Effector CD4-positive, alpha-beta T cell (primary cell): ENCODE measurements at regions not wholly inside any gene's neighbourhood (a gene's known extent, or its start where the extent isn't known, plus 50 kb on each side); places are given as distances from the start of the nearest gene placed in this dataset.
"Not testable (repeated sequence)": the region's sequence is repeated elsewhere in the genome, so short reads cannot be mapped to it uniquely, and the experiment has no call there.

ENCODE experiments used
- DNase-seq: peaks from one replicate; pipeline ENCODE4 v3.0.0-alpha.2; 2020

DNA sequence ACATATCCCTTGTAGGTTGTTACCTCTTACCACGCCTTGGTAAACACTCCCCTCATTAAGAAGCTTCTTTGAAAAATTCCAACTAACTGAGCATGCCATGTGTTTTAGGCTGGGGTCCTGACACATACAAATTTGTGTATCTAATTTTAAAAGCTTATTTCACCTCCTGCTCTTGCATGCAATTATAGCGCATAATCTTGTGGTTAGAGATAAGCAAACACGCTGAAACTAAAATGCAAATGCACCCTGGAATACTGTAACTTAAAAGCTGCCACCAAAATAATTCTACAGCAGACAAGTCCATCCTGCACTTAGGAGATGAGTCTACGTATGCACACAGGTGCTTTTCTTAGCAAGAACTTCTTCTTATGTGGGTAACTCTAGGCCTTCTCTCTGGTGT lies 990.2 kb downstream of the TSN start:
- no peak for DNase-seq

GRCh38 chr2:122747670-122748069 lies 992.2 kb downstream of the TSN start:
- DNase-seq: no peak

- no peak for DNase-seq
Measured at GRCh38 chr2:122748552-122749011, 993.1 kb downstream of the TSN start.

GRCh38 chr2:122749405-122749804 lies 994.0 kb downstream of the TSN start:
- no peak for DNase-seq

- no peak for DNase-seq
Measured at GRCh38 chr2:122750095-122750494, 994.6 kb downstream of the TSN start.

- no peak for DNase-seq
Measured at GRCh38 chr2:122750808-122751207, 995.4 kb downstream of the TSN start.

DNA sequence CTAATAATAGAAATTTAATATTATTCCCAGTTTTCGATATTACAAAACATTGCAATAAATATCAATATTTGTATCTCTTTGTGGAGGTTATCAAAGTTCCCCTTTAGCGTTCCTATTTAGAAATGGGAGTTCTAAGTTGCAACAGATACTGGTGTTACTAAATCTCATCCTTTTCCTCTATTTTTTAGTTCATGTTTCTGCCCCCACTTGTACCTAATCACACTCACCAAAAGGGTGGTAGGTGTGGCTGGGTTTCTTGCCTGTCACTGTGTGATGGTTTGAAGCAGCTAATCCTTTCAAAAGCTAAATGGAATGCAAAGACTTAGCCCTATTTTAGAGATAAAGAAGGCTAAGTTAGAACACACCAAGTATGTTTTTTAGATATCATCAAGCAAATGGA lies 997.9 kb downstream of the TSN start:
- DNase-seq: no peak

GRCh38 chr2:122754561-122754960 lies 999.1 kb downstream of the TSN start:
- no peak for DNase-seq

DNA sequence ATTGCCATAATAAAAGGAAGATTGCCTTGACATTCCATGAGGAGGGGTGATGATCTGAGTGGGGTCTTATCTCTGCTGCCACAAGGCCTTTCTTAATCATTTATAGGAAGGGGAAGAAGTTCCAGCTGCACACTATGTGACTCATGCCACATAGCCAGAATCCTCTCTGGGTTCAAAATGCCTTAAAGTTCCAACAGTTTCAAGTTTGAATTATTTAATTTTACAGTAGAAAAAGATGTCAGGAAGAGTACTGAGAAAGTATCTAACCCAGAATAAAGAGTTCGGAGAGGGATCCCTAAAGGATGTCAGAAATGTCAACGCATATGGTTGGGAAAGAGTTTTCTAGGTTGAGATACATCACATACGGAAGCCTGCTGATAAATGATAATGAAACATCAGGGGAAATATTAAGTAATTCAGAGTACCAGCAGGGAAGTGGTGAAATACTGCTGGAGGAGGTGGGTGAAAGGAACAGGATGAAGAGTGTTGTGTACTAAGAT lies 999.9 kb downstream of the TSN start:
- DNase-seq: no peak

- DNase-seq: no peak
Measured at GRCh38 chr2:122758967-122759366, 1003.5 kb downstream of the TSN start.

GRCh38 chr2:122764014-122764413 lies 1008.6 kb downstream of the TSN start:
- no peak for DNase-seq

GRCh38 chr2:122780251-122780650 lies 1024.8 kb downstream of the TSN start:
- no peak for DNase-seq

DNA sequence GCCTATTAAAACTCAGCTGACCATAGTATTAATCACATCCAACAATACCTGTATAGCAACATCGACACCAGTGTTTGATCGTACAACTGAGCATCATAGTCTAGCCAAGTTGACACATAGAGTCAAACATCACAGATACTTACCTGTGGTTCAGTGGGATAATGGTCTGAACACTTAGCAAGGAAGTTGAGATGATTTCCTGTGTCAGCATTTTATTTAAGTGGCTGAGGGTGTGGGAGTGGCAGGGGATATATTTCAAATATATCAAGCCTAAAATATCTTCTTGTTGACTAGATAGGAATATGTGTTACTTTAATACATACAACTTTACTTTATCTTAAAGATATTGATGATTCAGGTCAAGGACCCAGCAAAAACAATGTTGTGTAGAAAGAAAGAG lies 1038.6 kb downstream of the TSN start:
- no peak for DNase-seq

GRCh38 chr2:122795763-122796162 lies 1040.3 kb downstream of the TSN start:
- DNase-seq: no peak

DNA sequence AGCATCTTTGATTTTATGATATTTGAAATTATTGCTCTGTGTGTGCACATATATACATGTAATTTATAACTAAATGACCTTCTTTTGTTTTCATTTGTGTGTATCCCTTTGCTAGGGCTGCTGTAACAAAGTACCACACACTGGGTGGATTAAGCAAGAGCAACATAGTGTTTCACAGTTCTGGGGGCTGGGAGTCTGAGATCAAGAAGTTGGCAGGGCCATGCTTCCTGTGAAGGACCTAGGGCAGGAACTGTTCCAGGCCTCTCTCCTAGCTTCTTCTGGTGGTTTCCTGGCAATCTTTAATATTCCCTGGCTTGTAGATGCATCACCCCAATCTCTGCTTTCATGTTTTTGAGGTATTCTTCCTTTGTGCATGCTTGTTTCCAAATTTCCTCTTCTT lies 1043.9 kb downstream of the TSN start:
- no peak for DNase-seq

GRCh38 chr2:122800781-122801180 lies 1045.3 kb downstream of the TSN start:
- DNase-seq: no peak

GRCh38 chr2:122804494-122804893 lies 1049.0 kb downstream of the TSN start:
- DNase-seq: no peak

GRCh38 chr2:122805346-122805745 lies 1049.9 kb downstream of the TSN start:
- DNase-seq: no peak

- no peak for DNase-seq
Measured at GRCh38 chr2:122808286-122808969, 1053.0 kb downstream of the TSN start.

DNA sequence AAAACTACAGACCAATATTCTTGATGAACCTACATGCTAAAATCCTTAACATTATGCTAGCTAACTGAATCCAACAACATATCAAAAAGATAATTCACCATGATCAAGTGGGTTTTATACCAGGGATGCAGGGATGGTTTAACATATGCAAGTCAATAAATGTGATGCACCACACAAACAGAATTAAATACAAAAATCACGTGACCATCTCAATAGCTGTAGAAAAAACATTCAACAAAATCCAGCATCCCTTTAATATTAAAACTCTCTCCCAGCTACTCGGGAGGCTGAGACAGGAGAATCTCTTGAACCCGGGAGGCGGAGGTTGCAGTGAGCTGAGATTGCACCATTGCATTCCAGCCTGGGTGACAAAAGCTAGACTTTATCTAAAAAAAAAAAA lies 1056.8 kb downstream of the TSN start:
- not testable (repeated sequence) for DNase-seq

- DNase-seq: no peak
Measured at GRCh38 chr2:122815120-122815519, 1059.7 kb downstream of the TSN start.

DNA sequence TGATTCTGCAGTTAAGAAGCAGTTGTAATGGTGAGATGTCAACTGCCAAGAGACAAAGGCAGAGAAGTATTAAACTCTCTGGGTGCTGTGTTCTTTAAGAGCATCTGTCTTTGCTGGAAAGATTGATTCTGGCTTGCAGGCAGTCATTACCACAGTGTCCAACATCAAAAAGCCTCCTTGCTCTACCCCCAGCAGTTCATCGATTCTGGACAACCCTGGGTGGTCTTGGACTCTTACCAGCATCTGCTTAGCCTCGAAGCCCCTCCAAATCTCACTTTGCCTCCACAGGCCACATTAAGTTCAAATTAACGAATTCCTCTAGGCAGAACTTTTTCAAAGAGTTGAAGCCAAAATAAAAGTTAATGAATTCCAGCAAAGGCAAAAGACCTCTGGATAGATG lies 1061.4 kb downstream of the TSN start:
- no peak for DNase-seq

- DNase-seq: no peak
Measured at GRCh38 chr2:122822319-122822718, 1066.9 kb downstream of the TSN start.

- DNase-seq: no peak
Measured at GRCh38 chr2:122830157-122830556, 1074.7 kb downstream of the TSN start.

- no peak for DNase-seq
Measured at GRCh38 chr2:122831649-122832048, 1076.2 kb downstream of the TSN start.
